Sigmoid colon (tissue), 6 donors: ENCODE measurements at regions not wholly inside any gene's neighbourhood (a gene's known extent, or its start where the extent isn't known, plus 50 kb on each side); places are given as distances from the start of the nearest gene placed in this dataset.
"Not testable (repeated sequence)": the region's sequence is repeated elsewhere in the genome, so short reads cannot be mapped to it uniquely, and the experiment has no call there.

Experiments
- DNase-seq: peaks from one replicate; pipeline ENCODE4 v3.0.0-alpha.2; 2019
- H3K27ac ChIP-seq, 4 donors: fragments of 200-600 bp; sonication (generic); one replicate each; pipeline ENCODE4 v1.5.1; 2016 to 2019; ENCODE audit warnings: mild to moderate bottlenecking in 1 of 4
- H3K27me3 ChIP-seq, 3 donors: fragments of 200-600 bp; sonication (generic); one replicate each; pipeline ENCODE4 v1.5.1; 2019; ENCODE audit warnings: mild to moderate bottlenecking in 1 of 3
- H3K36me3 ChIP-seq, 4 donors: fragments of 200-600 bp; sonication (generic); one replicate each; pipeline ENCODE4 v1.5.1; 2016 to 2019
- H3K4me1 ChIP-seq, 4 donors: fragments of 200-600 bp; sonication (generic); one replicate each; pipeline ENCODE4 v1.5.1; 2017 to 2019
- H3K4me3 ChIP-seq, 4 donors: fragments of 200-600 bp; sonication (generic); one replicate each; pipeline ENCODE4 v1.5.1; 2017 to 2019; ENCODE audit warnings: mild to moderate bottlenecking in 2 of 4, moderate library complexity in 1 of 4
- H3K9me3 ChIP-seq, 4 donors: fragments of 200-600 bp in 3 of 4; sonication (generic) in 3 of 4; one replicate each; pipeline versions ENCODE4 v1.5.1 to v1.6.1; 2013 to 2019
- CTCF ChIP-seq, 4 experiments: fragments of 450-650 bp in 3 of 4; fragments of 200-600 bp in 1 of 4; IDR thresholded peaks; one replicate each; pipeline ENCODE4 v1.5.1; 2016 to 2019; ENCODE audit warnings: antibody characterized with exemption in 4 of 4, mild to moderate bottlenecking in 3 of 4, moderate library complexity in 2 of 4
- EP300 ChIP-seq, 4 donors: sonication (generic); formaldehyde crosslinking; IDR thresholded peaks; one replicate each; pipeline ENCODE4 v1.6.1; 2017; ENCODE audit warnings: antibody characterized with exemption in 4 of 4
- POLR2A ChIP-seq, 2 donors: fragments of 450-650 bp; IDR thresholded peaks; one replicate each; pipeline ENCODE4 v1.6.1; 2016; ENCODE audit warnings: antibody characterized with exemption in 2 of 2, mild to moderate bottlenecking in 2 of 2, moderate library complexity in 2 of 2
- POLR2AphosphoS5 ChIP-seq, 4 donors: sonication (generic); formaldehyde crosslinking; IDR thresholded peaks; one replicate each; pipeline ENCODE4 v1.6.1; 2017; ENCODE audit warnings: antibody characterized with exemption in 4 of 4
- WGBS, 2 donors: extraction: QIAGEN DNeasy Blood & Tissue Kit; methylation state at CpG; one replicate each; pipeline ENCODE4 v1.1.7; 2013; 5-methylcytosine and 5-hydroxymethylcytosine counted together
- intact Hi-C: fragments of 100-400 bp; cut with DNase I; formaldehyde crosslinking; loops from one replicate; pipeline ENCODE4 v1.15.1; 2023
- donor health status: healthy with polysubstance abuse.
- donor health status: healthy.

DNA sequence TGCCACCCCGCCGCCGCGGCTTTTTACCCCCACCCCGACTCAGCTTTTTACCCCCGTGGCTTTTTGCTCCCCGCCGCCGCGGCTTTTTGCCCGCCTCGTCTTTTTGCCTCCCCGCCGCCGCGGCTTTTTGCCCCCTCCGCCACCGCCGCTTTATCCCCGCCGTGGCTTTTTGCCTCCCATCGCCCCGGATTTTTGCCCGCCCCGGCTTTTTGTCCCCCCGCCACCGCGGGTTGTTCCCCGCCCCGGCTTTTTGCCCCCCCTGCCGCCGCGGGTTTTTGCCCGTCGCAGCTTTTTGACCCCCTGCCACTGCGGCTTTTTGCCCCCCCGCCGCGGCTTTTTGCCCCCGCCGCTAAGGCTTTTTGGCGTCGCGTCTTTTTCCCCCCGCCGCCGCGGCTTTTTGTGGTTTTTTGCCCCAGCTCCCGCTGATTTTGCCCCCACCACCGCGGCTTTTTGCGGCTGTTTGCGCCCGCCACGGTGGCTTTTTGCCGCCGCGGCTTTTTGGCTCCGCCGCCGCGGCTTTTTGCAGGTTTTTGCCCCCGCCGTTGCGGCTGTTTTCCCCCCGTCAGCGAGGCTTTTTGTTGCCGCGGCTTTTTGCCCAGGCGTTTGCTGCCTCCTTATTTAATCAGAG lies 597.2 kb downstream of the GOLGA6L6 start:
- 64 to 80% methylated on average over 70 of the region's 70 CpGs for WGBS, 2 donors
- TF ChIP-seq POLR2A (IDR thresholded peaks at IDR 0.05) (no peak), EP300 (IDR thresholded peaks at IDR 0.05) (no peak), POLR2AphosphoS5 (IDR thresholded peaks at IDR 0.05) (no peak), CTCF (IDR thresholded peaks at IDR 0.05) (no peak)
- intact Hi-C loops = no loop called here

DNA sequence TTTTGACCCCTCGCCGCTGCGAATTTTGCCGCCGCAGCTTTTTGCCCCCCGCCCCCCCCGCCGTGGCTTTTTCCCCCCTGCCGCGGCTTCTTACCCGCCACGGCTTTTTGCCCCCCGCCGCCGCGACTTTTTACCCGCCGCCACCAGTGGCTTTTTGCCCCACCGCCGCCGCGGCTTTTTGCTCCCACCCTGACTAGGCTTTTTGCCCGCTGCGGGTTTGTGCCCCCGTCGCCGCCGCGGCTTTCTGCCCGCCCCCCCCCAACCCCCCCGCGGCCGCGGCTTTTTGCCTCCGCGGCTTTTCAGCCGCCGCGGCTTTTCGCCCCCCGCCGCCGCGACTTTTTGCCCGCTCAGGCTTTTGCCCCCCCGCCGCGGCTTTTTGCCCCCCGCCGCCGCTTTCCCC lies 598.1 kb downstream of the GOLGA6L6 start:
- no peak overlapping the region for H3K27ac ChIP-seq
- intact Hi-C loops = no loop called here
- no peaks in the 10 kb centered on the region for H3K4me1 ChIP-seq
- H3K27me3 ChIP-seq = peaks cover 0 to 33% (median 9%) of the 10 kb centered on the region in 3 donors
- no peak overlapping the region for H3K4me3 ChIP-seq
- peaks cover 0 to 5% (median 0%) of the 10 kb centered on the region in 4 donors for H3K9me3 ChIP-seq
- no peak for TF ChIP-seq CTCF (IDR thresholded peaks at IDR 0.05)
- TF ChIP-seq POLR2A (IDR thresholded peaks at IDR 0.05) = no peak
- no peak for TF ChIP-seq EP300 (IDR thresholded peaks at IDR 0.05)
- no peak for TF ChIP-seq POLR2AphosphoS5 (IDR thresholded peaks at IDR 0.05)
- DNase-seq = no peak
- 61 to 76% methylated on average over 51 of the region's 51 CpGs for WGBS, 2 donors
- no peaks in the 10 kb centered on the region for H3K36me3 ChIP-seq

More for the DNA sequence above, 597.2 kb downstream of the GOLGA6L6 start:
- H3K9me3 ChIP-seq = peaks cover 0 to 5% (median 0%) of the 10 kb centered on the region in 4 donors
- H3K27me3 ChIP-seq = peaks cover 0 to 33% (median 9%) of the 10 kb centered on the region in 3 donors
- DNase-seq = no peak
- no peaks in the 10 kb centered on the region for H3K4me1 ChIP-seq
- H3K4me3 ChIP-seq = no peak overlapping the region
- no peaks in the 10 kb centered on the region for H3K36me3 ChIP-seq
- no peak overlapping the region for H3K27ac ChIP-seq

DNA sequence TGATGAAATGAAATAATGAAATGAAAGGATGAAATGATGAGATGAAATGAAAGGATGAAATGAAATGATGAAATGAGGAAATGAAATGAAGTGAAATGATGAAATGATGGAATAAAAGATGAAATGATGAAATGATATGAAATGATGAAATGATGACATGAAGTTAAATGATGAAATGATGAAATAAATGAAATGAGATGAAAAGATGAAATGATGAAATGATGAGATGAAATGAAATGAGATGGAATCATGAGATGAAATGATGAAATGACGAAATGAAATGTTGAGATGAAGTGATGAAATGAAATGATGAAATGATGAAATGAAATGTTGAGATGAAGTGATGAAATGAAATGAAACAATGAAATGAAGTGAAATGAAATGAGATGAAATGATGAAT lies 638.3 kb downstream of the GOLGA6L6 start:
- intact Hi-C loops, DNase-seq, H3K27ac ChIP-seq, H3K4me3 ChIP-seq, H3K36me3 ChIP-seq, H3K4me1 ChIP-seq, H3K9me3 ChIP-seq, H3K27me3 ChIP-seq: not testable (repeated sequence)
- WGBS, 2 donors = 46 to 48% methylated on average over 1 of the region's 1 CpG

GRCh38 chr15:19902388-19902787 lies 639.2 kb downstream of the GOLGA6L6 start:
- WGBS, 2 donors = 52 to 75% methylated on average over 1 of the region's 1 CpG
- H3K4me1 ChIP-seq, intact Hi-C loops: not testable (repeated sequence)

GRCh38 chr15:19901414-19901813 lies 640.2 kb downstream of the GOLGA6L6 start:
- H3K27me3 ChIP-seq, DNase-seq, H3K4me1 ChIP-seq, H3K27ac ChIP-seq, intact Hi-C loops, H3K36me3 ChIP-seq, H3K4me3 ChIP-seq, H3K9me3 ChIP-seq: not testable (repeated sequence)
- WGBS, 2 donors = 76 to 83% methylated on average over 4 of the region's 4 CpGs

More at GRCh38 chr15:19902388-19902787, 639.2 kb downstream of the GOLGA6L6 start:
- H3K36me3 ChIP-seq, H3K9me3 ChIP-seq, H3K27me3 ChIP-seq, H3K27ac ChIP-seq, DNase-seq, H3K4me3 ChIP-seq: not testable (repeated sequence)

GRCh38 chr15:19899021-19899824 lies 642.4 kb downstream of the GOLGA6L6 start:
- H3K27ac ChIP-seq = no peak overlapping the region
- H3K9me3 ChIP-seq = peaks cover 0 to 6% (median 0%) of the 10 kb centered on the region in 4 donors
- H3K27me3 ChIP-seq = no peaks in the 10 kb centered on the region
- intact Hi-C loops = no loop called here
- 73 to 86% methylated on average over 53 of the region's 53 CpGs for WGBS, 2 donors
- peak; percentile 48 for DNase-seq
- no peak overlapping the region for H3K4me3 ChIP-seq
- no peaks in the 10 kb centered on the region for H3K36me3 ChIP-seq
- no peaks in the 10 kb centered on the region for H3K4me1 ChIP-seq
- TF ChIP-seq POLR2AphosphoS5 (IDR thresholded peaks at IDR 0.05) (no peak), CTCF (IDR thresholded peaks at IDR 0.05) (no peak), EP300 (IDR thresholded peaks at IDR 0.05) (no peak), POLR2A (IDR thresholded peaks at IDR 0.05) (no peak)

DNA sequence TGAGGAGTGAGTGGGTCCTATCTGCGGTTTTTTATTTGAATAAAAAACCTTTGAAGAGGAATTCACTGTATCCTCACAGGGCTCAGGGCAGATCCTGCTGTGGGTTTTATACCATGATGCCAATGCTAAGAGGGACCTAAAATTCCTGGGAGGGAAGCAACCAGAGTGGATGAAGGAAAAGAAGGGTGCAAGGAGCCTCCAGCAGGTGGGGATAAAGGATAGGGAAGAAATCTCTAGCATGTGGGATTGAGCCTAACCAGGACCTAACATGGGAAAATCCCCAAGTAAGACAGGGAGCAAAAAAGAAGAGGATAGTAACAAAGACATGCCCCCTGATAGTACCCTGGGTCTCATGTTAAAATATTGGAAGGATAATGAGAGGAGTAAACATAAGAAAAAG lies 652.8 kb downstream of the GOLGA6L6 start:
- intact Hi-C loops, H3K4me3 ChIP-seq: not testable (repeated sequence)

GRCh38 chr15:19844061-19844460 lies 697.5 kb downstream of the GOLGA6L6 start:
- DNase-seq, H3K4me1 ChIP-seq, H3K27ac ChIP-seq, H3K9me3 ChIP-seq, H3K27me3 ChIP-seq, H3K36me3 ChIP-seq, H3K4me3 ChIP-seq, intact Hi-C loops: not testable (repeated sequence)
- WGBS, 2 donors = 59 to 78% methylated on average over 4 of the region's 4 CpGs

More for the DNA sequence above, 652.8 kb downstream of the GOLGA6L6 start:
- not testable (repeated sequence) for H3K4me1 ChIP-seq, H3K27ac ChIP-seq, DNase-seq, H3K27me3 ChIP-seq, H3K9me3 ChIP-seq, H3K36me3 ChIP-seq
- WGBS, 2 donors = 40 to 56% methylated on average over 1 of the region's 1 CpG
